GM12878 (cell line): ENCODE measurements at regions not wholly inside any gene's neighbourhood (a gene's known extent, or its start where the extent isn't known, plus 50 kb on each side); places are given as distances from the start of the nearest gene placed in this dataset.

ENCODE experiments used
- ATF3 ChIP-seq: IDR thresholded peaks from 2 replicates; pipeline ENCODE4 v1.6.1; 2011; ENCODE audit warnings: low read depth, mild to moderate bottlenecking, low read length, moderate library complexity, borderline replicate concordance; ENCODE audit errors: extremely low read depth
- CBFB ChIP-seq: IDR thresholded peaks from 2 replicates; pipeline ENCODE4 v1.6.1; 2016; ENCODE audit warnings: antibody characterized with exemption, low read depth
- CTCF ChIP-seq, 3 experiments: IDR thresholded peaks in 2 of 3; conservative IDR thresholded peaks in 1 of 3; 2 replicates each; pipeline ENCODE4 v1.5.1; 2011; ENCODE audit warnings: low read depth in 3 of 3, low read length in 3 of 3, mild to moderate bottlenecking in 3 of 3, control low read depth in 2 of 3, moderate library complexity in 2 of 3, inconsistent platforms in 1 of 3, mixed read lengths in 1 of 3; ENCODE audit not compliant: control insufficient read depth in 2 of 3, insufficient read depth in 1 of 3; ENCODE audit errors: extremely low read depth in 1 of 3
- DPF2 ChIP-seq: fragments of 450-650 bp; IDR thresholded peaks from 2 replicates; pipeline ENCODE4 v1.6.1; 2017; ENCODE audit warnings: mild to moderate bottlenecking
- ELK1 ChIP-seq: IDR thresholded peaks from 2 replicates; pipeline ENCODE4 v1.6.1; 2012; ENCODE audit warnings: low read depth, low read length, improper control_type of control experiment
- EP300 ChIP-seq, 2 experiments: fragments of 150-350 bp in 1 of 2; IDR thresholded peaks; 2 replicates each; pipeline ENCODE4 v1.6.1; 2011 to 2012; ENCODE audit warnings: low read depth in 2 of 2, low read length in 2 of 2, borderline replicate concordance in 1 of 2, improper control_type of control experiment in 1 of 2, inconsistent platforms in 1 of 2; ENCODE audit not compliant: control insufficient read depth in 1 of 2
- EZH2 ChIP-seq: IDR thresholded peaks from 2 replicates; pipeline ENCODE4 v1.6.1; 2012; ENCODE audit warnings: low read depth, mild to moderate bottlenecking, control low read depth, inconsistent platforms, low read length, borderline replicate concordance; ENCODE audit not compliant: control insufficient read depth
- FOXM1 ChIP-seq: IDR thresholded peaks from 2 replicates; pipeline ENCODE4 v1.6.1; 2012; ENCODE audit warnings: low read depth, mild to moderate bottlenecking, inconsistent platforms, low read length, moderate library complexity
- MAX ChIP-seq: IDR thresholded peaks from 2 replicates; pipeline ENCODE4 v1.6.1; 2012; ENCODE audit warnings: low read depth, low read length, improper control_type of control experiment
- NBN ChIP-seq: fragments of 450-650 bp; IDR thresholded peaks from 2 replicates; pipeline ENCODE4 v1.6.1; 2016
- SIN3A ChIP-seq: IDR thresholded peaks from 2 replicates; pipeline ENCODE4 v1.6.1; 2012; ENCODE audit warnings: low read depth, low read length, improper control_type of control experiment
- SMAD1 ChIP-seq: fragments of 450-650 bp; IDR thresholded peaks from 2 replicates; pipeline ENCODE4 v1.6.1; 2018; ENCODE audit warnings: mild to moderate bottlenecking, low read depth; ENCODE audit not compliant: partially characterized antibody
- YBX1 ChIP-seq: fragments of 450-650 bp; IDR thresholded peaks from 2 replicates; pipeline ENCODE4 v1.6.1; 2016; ENCODE audit warnings: antibody characterized with exemption

- TF ChIP-seq DPF2, result no peak
- no peak for TF ChIP-seq FOXM1
- no peak for TF ChIP-seq EP300 (IDR thresholded peaks at IDR 0.05; ENCODE audit: borderline replicate concordance in 1 of 2, control insufficient read depth in 1 of 2, low read depth in 2 of 2, low read length in 2 of 2)
- no peak for TF ChIP-seq ELK1
- TF ChIP-seq SMAD1, result no peak
- TF ChIP-seq EZH2, result no peak
- TF ChIP-seq MAX, result no peak
- TF ChIP-seq CBFB, result no peak
- TF ChIP-seq YBX1, result no peak
- TF ChIP-seq SIN3A, result no peak
- no peak for TF ChIP-seq CTCF (IDR thresholded peaks at IDR 0.05 in 2 of 3, conservative IDR thresholded peaks at IDR 0.05 in 1 of 3; ENCODE audit: control insufficient read depth in 2 of 3, extremely low read depth in 1 of 3, insufficient read depth in 1 of 3, low read depth in 3 of 3, low read length in 3 of 3)
- no peak for TF ChIP-seq ATF3
- no peak for TF ChIP-seq NBN
Measured at GRCh38 chr11:92623055-92623454, 346.4 kb upstream of the MTNR1B start.
